NCI-H1092 treated with DMSO at 0.1 percent for 48 hours (cell line): ENCODE measurements at regions not wholly inside any gene's neighbourhood (a gene's known extent, or its start where the extent isn't known, plus 50 kb on each side); places are given as distances from the start of the nearest gene placed in this dataset.

ENCODE experiments used
- DNase-seq: peaks from one replicate; lab custom pipeline; 2025; lab: John Stamatoyannopoulos, UW

GRCh38 chr1:76764638-76765454, 102.4 kb upstream of the ST6GALNAC5 start:
- peak; percentile 71 for DNase-seq

GRCh38 chr1:76766381-76766780, 100.9 kb upstream of the ST6GALNAC5 start:
- no peak for DNase-seq

DNA sequence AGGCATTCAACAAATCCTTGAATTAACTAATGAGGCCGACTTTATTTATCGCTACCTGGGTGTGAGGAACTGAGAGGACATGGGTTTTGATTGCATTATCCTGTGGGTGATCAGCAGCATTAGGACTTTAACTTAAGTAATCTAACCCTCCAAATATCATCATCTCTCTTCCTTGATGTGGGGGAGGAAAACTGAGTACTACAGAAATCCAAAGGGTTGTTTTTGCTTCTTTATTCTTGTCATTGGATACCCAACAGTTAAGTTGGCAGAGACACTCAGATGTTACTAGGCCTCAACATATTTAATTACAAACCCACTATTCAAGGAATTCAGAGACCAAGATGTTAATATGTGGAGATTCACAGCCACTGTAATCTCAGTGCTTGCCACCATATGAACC, 97.4 kb upstream of the ST6GALNAC5 start:
- no peak for DNase-seq

DNA sequence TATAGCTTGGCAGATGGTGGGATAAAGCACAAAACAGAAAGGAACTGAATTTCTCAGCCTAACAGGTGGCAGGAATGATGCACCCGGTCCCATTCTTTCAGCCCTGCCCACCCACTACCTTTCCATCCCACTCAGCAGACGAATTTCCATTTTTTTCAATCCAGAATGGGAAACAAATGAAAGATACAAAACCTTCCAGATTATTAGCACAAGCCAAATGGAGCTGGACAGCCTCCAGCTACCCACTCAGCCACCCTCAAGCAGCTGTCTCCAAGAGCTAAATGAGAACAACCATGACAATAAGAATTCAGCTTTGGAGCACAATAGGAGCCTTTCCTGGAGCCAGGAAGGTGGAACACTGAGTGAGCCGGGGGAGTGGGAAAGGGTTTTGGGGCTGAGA, 96.3 kb upstream of the ST6GALNAC5 start:
- DNase-seq = peak; percentile 88

DNA sequence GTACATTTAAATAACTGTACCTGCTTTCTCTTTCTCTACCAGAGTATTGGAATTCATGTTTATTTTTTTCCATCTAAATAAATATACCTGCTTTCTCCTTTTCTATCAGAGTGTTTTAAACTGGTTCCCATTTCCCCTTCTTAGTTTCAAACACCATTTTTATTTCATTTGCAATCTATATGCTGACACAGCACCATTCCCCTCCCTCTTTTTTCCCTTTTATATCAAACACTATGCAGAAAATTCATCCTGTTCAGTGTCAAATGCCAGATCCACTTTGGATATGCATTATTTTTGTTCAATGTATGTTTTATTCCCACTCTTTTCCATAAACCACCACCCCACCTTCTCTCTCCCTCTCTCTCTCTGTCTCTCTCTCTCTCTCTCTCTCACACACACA, 85.8 kb upstream of the ST6GALNAC5 start:
- DNase-seq = no peak

DNA sequence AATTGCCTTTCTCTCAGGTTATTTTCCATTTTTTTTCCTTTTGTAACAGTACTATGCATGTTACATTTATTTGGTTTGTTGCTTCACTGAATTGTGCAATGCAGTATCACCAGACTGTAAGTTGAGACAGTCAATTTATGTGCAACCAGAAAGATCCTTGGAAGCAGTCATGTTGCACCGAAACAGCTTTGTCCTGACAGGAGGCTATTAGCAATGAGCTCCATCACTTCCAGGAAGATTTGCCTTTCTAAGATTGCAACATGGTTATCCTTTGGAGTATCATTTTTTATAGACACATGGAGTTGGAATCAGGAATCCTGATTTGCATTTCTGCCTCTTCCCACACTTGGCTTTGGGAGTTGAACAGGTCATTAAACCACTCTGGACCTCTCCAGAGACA, 84.5 kb upstream of the ST6GALNAC5 start:
- no peak for DNase-seq

GRCh38 chr1:76784502-76784901, 82.8 kb upstream of the ST6GALNAC5 start:
- DNase-seq = no peak

GRCh38 chr1:76786222-76786621, 81.1 kb upstream of the ST6GALNAC5 start:
- DNase-seq = no peak

DNA sequence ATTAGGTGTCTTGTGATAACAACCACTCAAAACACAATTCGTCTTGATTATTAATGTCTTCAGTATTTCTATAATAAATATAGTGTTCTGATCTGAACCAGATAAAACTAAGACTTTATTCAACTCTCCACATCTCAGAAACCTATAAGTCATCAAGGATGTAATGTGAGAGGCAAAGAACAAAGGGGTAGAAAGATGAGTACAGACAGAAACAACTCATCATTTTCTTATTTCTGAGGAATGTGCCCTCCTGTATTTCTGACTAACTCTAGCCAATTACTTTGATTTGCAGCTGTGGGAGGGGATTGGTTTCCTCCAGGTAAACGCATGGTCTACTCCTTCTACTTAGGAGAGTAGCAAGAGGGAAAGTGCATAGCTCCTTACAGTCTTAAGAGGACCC, 73.7 kb upstream of the ST6GALNAC5 start:
- DNase-seq = no peak

DNA sequence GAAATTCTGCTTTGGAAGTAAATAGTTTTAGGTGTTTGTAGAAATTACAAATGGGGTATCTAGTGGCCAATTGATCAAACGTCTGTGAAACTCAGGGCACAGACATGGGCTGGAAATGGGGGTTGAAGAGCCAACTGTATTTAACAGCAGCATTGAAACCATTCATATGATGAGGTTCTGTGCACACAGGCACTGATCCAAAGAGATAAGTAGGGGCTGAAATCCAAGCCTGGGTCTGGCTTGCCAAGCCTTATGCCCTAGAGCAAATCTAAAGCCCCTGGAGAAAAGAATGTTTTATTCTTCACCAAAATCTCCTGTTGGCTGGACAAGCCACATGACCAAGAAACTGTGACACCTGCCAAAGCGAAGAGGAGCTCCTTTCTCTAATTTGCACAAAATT, 67.6 kb upstream of the ST6GALNAC5 start:
- peak; percentile 93 for DNase-seq

DNA sequence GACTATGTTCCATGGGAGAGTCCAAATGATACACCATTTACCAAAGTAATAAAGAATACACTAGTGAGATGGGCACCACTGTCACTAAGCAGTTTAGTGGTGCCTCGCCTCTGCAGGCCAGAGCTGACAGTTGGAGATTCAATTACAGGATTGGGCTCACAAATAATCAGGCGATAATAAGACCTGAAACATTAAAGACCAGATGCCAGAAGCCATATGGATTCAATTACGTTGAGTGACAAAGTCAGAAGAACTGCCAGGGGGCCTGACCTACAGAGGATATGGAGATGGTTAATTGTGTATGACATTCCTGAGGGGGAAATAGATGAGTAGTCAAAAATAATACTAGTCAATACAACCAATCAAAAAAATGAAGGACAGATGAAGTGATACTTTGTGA, 65.2 kb upstream of the ST6GALNAC5 start:
- DNase-seq = no peak

DNA sequence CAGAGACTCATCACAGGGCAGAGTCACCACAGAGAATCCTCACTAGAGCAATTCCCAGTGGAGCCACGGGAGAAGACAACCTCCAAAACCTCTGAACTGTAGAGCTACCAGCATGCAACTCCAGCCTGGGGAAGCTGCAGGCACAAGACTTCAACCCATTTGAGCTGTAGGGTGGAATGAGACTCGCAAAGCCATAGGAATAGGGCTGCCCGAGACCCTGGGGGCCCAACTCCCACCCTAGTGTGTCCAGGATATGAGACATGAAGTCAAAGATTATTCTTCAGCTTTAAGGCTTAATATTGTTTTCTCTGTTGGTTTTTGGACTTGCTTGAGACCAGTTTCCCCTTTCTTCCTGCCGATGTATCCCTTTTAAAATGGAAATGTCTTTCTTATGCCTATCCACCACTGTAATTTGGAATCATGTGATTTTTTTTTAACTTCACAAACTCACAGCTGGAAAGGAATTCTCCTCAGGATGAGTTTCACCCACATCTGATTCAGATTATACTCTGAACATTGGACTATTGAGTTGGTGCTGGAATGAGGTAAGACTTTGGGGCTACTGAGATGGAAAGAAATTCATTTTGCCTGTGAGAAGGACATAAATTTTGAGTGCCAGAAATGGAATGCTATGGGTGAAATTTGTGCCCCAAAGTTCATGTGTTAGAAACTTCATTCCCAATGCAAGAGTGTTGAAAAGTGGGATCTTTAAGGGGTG, 59.6 kb upstream of the ST6GALNAC5 start:
- DNase-seq = no peak
